ENCODE measurements at regions not wholly inside any gene's neighbourhood (a gene's known extent, or its start where the extent isn't known, plus 50 kb on each side); places are given as distances from the start of the nearest gene placed in this dataset.

DNA sequence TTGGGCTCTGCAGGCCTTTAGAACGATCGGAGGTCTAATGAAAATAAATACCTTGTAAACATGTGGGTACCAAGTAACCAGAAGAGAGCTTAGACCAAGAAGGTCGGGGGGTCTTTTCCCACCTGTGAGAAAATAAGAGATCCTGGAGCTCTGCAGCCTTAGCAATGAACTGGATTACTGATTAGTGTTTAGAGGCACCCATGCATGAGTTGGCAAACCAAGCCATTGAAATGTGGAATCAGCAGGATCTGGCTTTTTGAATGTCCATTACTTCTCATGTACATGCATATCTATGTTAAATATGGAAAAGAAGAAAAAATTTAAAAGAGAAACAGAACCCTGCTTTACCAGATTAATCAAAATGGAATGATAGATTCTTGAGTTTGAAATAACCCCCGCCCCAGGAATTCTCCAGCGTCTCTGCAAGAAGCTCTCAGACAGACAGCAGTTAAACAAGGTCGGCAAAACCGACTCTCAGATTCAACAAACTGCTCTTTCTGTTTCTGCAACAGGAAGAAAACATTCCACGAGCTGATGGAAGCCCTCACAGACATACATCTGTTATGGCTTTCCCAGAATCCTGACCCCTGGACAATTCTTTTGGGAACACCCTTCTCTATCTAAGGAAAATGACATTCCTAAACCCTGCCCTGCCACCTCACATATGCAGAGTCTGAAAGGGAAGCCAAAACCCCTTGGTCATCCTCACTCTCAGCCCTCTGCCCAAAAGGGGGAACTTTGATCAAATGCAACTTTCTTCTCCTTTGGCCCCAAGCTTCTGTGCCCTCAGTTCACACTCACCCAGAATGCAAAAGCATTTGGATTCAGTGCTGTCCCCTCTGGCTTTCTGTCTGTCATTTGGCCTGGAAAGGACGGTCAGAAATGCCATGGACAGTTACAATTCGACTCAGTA is 78.7 kb upstream of the EN2 start:
- TF ChIP-seq, protein P1, sequence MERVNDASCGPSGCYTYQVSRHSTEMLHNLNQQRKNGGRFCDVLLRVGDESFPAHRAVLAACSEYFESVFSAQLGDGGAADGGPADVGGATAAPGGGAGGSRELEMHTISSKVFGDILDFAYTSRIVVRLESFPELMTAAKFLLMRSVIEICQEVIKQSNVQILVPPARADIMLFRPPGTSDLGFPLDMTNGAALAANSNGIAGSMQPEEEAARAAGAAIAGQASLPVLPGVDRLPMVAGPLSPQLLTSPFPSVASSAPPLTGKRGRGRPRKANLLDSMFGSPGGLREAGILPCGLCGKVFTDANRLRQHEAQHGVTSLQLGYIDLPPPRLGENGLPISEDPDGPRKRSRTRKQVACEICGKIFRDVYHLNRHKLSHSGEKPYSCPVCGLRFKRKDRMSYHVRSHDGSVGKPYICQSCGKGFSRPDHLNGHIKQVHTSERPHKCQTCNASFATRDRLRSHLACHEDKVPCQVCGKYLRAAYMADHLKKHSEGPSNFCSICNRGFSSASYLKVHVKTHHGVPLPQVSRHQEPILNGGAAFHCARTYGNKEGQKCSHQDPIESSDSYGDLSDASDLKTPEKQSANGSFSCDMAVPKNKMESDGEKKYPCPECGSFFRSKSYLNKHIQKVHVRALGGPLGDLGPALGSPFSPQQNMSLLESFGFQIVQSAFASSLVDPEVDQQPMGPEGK (CRISPR knock-in tag; IDR thresholded peaks at IDR 0.05; ENCODE audit: borderline replicate concordance), result no peak
- TF ChIP-seq RARB (CRISPR knock-in tag; IDR thresholded peaks at IDR 0.05) (no peak), SNAI2 (CRISPR knock-in tag; IDR thresholded peaks at IDR 0.05) (no peak), ESRRG (CRISPR knock-in tag; IDR thresholded peaks at IDR 0.05) (no peak), BACH2 (CRISPR knock-in tag; IDR thresholded peaks at IDR 0.05; ENCODE audit: borderline replicate concordance) (no peak), ZC3H10 (CRISPR knock-in tag; IDR thresholded peaks at IDR 0.05) (no peak), ZNF8 (CRISPR knock-in tag; IDR thresholded peaks at IDR 0.05) (no peak), TCF4 (CRISPR knock-in tag; IDR thresholded peaks at IDR 0.05; ENCODE audit: borderline replicate concordance) (no peak), PPARA (CRISPR knock-in tag; IDR thresholded peaks at IDR 0.05; ENCODE audit: borderline replicate concordance) (no peak)
- TF ChIP-seq, protein P2, sequence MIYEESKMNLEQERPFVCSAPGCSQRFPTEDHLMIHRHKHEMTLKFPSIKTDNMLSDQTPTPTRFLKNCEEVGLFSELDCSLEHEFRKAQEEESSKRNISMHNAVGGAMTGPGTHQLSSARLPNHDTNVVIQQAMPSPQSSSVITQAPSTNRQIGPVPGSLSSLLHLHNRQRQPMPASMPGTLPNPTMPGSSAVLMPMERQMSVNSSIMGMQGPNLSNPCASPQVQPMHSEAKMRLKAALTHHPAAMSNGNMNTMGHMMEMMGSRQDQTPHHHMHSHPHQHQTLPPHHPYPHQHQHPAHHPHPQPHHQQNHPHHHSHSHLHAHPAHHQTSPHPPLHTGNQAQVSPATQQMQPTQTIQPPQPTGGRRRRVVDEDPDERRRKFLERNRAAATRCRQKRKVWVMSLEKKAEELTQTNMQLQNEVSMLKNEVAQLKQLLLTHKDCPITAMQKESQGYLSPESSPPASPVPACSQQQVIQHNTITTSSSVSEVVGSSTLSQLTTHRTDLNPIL (CRISPR knock-in tag; IDR thresholded peaks at IDR 0.05; ENCODE audit: low read depth), result no peak
